Liver (tissue), 3 donors: ENCODE measurements at regions not wholly inside any gene's neighbourhood (a gene's known extent, or its start where the extent isn't known, plus 50 kb on each side); places are given as distances from the start of the nearest gene placed in this dataset.
"Not testable (repeated sequence)": the region's sequence is repeated elsewhere in the genome, so short reads cannot be mapped to it uniquely, and the experiment has no call there.

ENCODE experiments used
- ATF3 ChIP-seq: IDR thresholded peaks from 2 replicates; pipeline ENCODE4 v1.6.1; 2016; ENCODE audit warnings: antibody characterized with exemption
- CTCF ChIP-seq: fragments of 150-350 bp; IDR thresholded peaks from 2 replicates; pipeline ENCODE4 v1.5.1; 2017; ENCODE audit warnings: improper control_type of control experiment, low read depth, low read length; ENCODE audit not compliant: missing input control
- GABPA ChIP-seq, 2 donors: IDR thresholded peaks in 1 of 2; conservative IDR thresholded peaks in 1 of 2; 2 replicates each; pipeline ENCODE4 v1.6.1; 2016; ENCODE audit warnings: antibody characterized with exemption in 2 of 2, mild to moderate bottlenecking in 1 of 2, moderate library complexity in 1 of 2
- HNF4A ChIP-seq, 2 donors: conservative IDR thresholded peaks; 2 replicates each; pipeline ENCODE4 v1.6.1; 2016; ENCODE audit warnings: antibody characterized with exemption in 2 of 2, mild to moderate bottlenecking in 2 of 2
- JUND ChIP-seq, 2 donors: IDR thresholded peaks; 2 replicates each; pipeline ENCODE4 v1.6.1; 2016; ENCODE audit warnings: antibody characterized with exemption in 2 of 2
- NR2F2 ChIP-seq: IDR thresholded peaks from 2 replicates; pipeline ENCODE4 v1.6.1; 2016; ENCODE audit warnings: antibody characterized with exemption
- RAD21 ChIP-seq, 2 donors: IDR thresholded peaks; 2 replicates each; pipeline ENCODE4 v1.6.1; 2016; ENCODE audit warnings: antibody characterized with exemption in 2 of 2, mild to moderate bottlenecking in 2 of 2
- REST ChIP-seq: IDR thresholded peaks from 2 replicates; pipeline ENCODE4 v1.6.1; 2016; ENCODE audit warnings: antibody characterized with exemption, mild to moderate bottlenecking
- RXRA ChIP-seq, 2 donors: IDR thresholded peaks; 2 replicates each; pipeline ENCODE4 v1.6.1; 2017 to 2018; ENCODE audit warnings: antibody characterized with exemption in 2 of 2, mild to moderate bottlenecking in 1 of 2
- SP1 ChIP-seq: IDR thresholded peaks from 2 replicates; pipeline ENCODE4 v1.6.1; 2018; ENCODE audit warnings: antibody characterized with exemption, mild to moderate bottlenecking
- TAF1 ChIP-seq: conservative IDR thresholded peaks from 2 replicates; pipeline ENCODE4 v1.6.1; 2016; ENCODE audit warnings: antibody characterized with exemption, mild to moderate bottlenecking
- YY1 ChIP-seq: IDR thresholded peaks from 2 replicates; pipeline ENCODE4 v1.6.1; 2016; ENCODE audit warnings: antibody characterized with exemption, mild to moderate bottlenecking
- TF ChIP-seq, protein P1 (sequence below): IDR thresholded peaks from 2 replicates; pipeline ENCODE4 v1.6.1; 2016; ENCODE audit warnings: antibody characterized with exemption
- TF ChIP-seq, protein P2 (sequence below): IDR thresholded peaks from 2 replicates; pipeline ENCODE4 v1.6.1; 2016; ENCODE audit warnings: antibody characterized with exemption
- donor health status: healthy.
- donor health status: healthy.

DNA sequence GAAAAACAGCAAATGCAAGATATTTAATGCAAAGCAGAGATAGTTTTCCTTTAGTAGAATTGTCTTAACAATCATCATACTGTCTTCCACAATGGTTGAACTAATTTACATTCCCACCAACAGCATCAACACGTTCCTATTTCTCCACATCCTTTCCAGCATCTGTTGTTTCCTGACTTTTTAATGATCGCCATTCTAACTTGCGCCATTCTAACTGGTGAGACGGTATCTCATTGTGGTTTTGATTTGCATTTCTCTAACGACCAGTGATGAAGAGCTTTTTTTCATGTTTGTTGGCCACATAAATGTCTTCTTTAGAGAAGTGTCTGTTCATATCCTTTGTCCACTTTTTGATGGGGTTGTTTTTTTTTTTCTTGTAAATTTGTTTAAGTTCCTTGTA is 388.3 kb downstream of the IRS2 start:
- not testable (repeated sequence) for TF ChIP-seq CTCF; YY1; TAF1; GABPA (IDR thresholded peaks at IDR 0.05 in 1 of 2, conservative IDR thresholded peaks at IDR 0.05 in 1 of 2); JUND (IDR thresholded peaks at IDR 0.05); NR2F2; RXRA (IDR thresholded peaks at IDR 0.05); ATF3; SP1; RAD21 (IDR thresholded peaks at IDR 0.05); REST; HNF4A (conservative IDR thresholded peaks at IDR 0.05)
- TF ChIP-seq, protein P1, sequence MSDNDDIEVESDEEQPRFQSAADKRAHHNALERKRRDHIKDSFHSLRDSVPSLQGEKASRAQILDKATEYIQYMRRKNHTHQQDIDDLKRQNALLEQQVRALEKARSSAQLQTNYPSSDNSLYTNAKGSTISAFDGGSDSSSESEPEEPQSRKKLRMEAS = not testable (repeated sequence)
- TF ChIP-seq, protein P2, sequence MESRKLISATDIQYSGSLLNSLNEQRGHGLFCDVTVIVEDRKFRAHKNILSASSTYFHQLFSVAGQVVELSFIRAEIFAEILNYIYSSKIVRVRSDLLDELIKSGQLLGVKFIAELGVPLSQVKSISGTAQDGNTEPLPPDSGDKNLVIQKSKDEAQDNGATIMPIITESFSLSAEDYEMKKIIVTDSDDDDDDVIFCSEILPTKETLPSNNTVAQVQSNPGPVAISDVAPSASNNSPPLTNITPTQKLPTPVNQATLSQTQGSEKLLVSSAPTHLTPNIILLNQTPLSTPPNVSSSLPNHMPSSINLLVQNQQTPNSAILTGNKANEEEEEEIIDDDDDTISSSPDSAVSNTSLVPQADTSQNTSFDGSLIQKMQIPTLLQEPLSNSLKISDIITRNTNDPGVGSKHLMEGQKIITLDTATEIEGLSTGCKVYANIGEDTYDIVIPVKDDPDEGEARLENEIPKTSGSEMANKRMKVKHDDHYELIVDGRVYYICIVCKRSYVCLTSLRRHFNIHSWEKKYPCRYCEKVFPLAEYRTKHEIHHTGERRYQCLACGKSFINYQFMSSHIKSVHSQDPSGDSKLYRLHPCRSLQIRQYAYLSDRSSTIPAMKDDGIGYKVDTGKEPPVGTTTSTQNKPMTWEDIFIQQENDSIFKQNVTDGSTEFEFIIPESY = not testable (repeated sequence)
